ENCODE measurements at regions not wholly inside any gene's neighbourhood (a gene's known extent, or its start where the extent isn't known, plus 50 kb on each side); places are given as distances from the start of the nearest gene placed in this dataset.
A peak's percentile ranks its signal among the peaks of the same experiment; 100 is the strongest.
"Not testable (repeated sequence)": the region's sequence is repeated elsewhere in the genome, so short reads cannot be mapped to it uniquely, and the experiment has no call there.

DNA sequence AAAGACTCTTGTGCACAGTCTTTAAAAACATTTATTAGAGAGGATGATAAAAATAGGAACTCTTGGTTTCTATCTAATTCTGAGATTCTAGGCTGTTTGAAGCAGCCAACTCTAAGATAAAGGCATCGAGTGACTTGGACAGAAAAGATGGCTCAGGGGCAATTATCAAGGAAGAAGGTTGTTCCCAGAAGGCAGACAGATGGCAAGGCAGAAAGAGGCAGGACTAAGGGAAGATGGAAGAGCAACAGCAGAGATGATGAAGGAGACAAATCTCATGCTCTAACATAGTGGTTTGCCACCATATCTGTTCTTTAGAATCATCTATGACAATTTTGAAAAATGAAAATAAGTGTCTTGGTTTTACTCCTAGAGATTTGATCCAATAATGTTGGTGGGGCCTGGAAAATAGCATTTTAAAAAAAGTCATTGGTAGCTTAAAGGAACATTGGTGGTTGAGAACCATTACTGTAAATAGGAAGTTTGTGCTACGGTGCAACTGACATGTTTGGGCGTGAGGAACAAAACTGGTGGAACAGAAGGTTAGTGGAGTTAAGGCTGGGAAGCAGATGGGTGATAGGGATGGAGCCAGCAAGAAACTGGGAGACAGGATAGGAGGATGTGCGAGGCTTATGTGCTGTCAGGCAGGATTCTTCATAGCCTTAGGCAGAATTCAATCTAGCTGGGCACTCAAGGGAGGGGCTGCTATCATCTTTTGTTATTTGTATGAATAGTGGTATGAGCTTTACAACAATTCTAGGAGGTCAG, 751.1 kb downstream of the DHX35 start:
- Mint-ChIP-seq H3K27me3 (ENCODE audit: low read depth) (no peaks in the 10 kb centered on the region), H3K36me3 (no peaks in the 10 kb centered on the region), H3K4me3 (no peak overlapping the region), H3K9me3 (peaks cover 9% of the 10 kb centered on the region), H3K4me1 (no peaks in the 10 kb centered on the region), H3K27ac (no peak overlapping the region)
- DNase-seq (ENCODE audit: low spot score in 2 of 2, unreplicated experiment in 2 of 2): no peak
- TF ChIP-seq, protein P1, sequence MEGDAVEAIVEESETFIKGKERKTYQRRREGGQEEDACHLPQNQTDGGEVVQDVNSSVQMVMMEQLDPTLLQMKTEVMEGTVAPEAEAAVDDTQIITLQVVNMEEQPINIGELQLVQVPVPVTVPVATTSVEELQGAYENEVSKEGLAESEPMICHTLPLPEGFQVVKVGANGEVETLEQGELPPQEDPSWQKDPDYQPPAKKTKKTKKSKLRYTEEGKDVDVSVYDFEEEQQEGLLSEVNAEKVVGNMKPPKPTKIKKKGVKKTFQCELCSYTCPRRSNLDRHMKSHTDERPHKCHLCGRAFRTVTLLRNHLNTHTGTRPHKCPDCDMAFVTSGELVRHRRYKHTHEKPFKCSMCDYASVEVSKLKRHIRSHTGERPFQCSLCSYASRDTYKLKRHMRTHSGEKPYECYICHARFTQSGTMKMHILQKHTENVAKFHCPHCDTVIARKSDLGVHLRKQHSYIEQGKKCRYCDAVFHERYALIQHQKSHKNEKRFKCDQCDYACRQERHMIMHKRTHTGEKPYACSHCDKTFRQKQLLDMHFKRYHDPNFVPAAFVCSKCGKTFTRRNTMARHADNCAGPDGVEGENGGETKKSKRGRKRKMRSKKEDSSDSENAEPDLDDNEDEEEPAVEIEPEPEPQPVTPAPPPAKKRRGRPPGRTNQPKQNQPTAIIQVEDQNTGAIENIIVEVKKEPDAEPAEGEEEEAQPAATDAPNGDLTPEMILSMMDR (IDR thresholded peaks at IDR 0.05; ENCODE audit: unreplicated experiment): no peak

DNA sequence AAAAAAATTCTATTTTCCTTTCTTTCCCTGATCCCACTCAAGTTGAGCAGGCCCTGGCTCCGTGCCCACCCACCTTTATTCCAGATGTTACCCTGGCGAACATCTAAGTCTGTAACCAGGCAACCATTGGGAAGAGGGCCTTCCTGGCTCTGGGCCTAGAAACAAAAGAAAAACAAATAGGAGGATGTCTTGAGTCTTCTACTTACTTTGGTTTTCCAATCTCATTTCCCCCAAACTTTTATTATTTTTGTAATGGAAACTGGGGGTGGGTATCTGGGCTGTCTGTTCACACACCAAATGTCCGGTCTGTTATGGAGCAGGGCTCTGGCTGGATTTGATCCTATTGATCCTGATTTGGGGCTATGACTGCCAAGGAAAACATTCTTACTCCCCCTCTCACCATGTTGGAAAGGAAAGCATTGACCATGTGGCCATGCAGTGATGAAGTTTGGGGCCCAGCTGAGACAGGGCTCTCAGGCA, 744.1 kb downstream of the DHX35 start:
- Mint-ChIP-seq H3K9me3 (no peaks in the 10 kb centered on the region), H3K27me3 (ENCODE audit: low read depth) (peaks cover 2% of the 10 kb centered on the region)
- TF ChIP-seq, protein P1 (IDR thresholded peaks at IDR 0.05; ENCODE audit: unreplicated experiment): no peak

DNA sequence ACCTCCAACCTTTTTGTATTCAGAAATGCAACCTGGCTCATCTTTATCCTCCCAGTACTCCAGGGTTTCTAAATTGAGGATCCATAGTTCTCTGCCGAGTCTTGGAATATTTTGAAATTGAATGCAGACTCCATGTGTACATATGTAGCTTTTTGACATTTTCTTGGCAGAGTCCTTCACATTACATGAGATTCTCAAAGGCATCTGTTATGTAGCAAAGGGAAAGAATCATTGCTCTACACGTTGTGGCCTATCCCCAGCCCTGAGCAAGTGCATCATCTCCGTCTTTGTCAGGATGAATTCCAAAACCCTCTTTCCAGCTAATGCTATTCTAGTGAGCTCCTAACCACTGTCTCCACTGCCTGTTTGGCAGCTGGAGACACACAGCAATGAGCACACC, 742.9 kb downstream of the DHX35 start:
- Mint-ChIP-seq H3K36me3 (no peaks in the 10 kb centered on the region), H3K4me1 (peaks cover 6% of the 10 kb centered on the region), H3K4me3 (no peak overlapping the region), H3K27ac (no peak overlapping the region), H3K9me3 (no peaks in the 10 kb centered on the region), H3K27me3 (ENCODE audit: low read depth) (peaks cover 4% of the 10 kb centered on the region)
- DNase-seq (ENCODE audit: low spot score in 2 of 2, unreplicated experiment in 2 of 2): no peak
- TF ChIP-seq, protein P1 (IDR thresholded peaks at IDR 0.05; ENCODE audit: unreplicated experiment): no peak

More for the DNA sequence above, 744.1 kb downstream of the DHX35 start:
- H3K4me1 Mint-ChIP-seq: peaks cover 6% of the 10 kb centered on the region
- H3K4me3 Mint-ChIP-seq: no peak overlapping the region
- no peak overlapping the region for H3K27ac Mint-ChIP-seq
- H3K36me3 Mint-ChIP-seq: no peaks in the 10 kb centered on the region
- peak; percentile 24 to 48 for DNase-seq (ENCODE audit: low spot score in 2 of 2, unreplicated experiment in 2 of 2)

DNA sequence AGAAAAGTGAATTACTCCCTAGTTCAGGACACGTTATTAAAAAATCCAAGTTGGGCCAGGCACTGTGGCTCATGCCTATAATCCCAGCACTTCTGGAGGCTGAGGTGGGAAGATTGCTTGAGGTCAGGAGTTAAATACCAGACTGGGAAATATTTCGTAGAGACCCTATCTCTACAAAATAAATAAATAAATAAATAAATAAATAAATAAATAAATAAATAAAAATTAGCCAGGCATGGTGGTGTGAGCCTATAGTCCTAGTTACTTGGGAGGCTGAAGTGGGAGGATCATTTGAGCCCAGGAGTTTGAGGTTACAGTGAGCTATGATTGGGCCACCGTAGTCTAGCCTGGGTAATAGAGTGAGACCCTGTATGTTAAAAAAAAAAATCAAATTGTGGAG, 741.2 kb downstream of the DHX35 start:
- not testable (repeated sequence) for H3K9me3 Mint-ChIP-seq

DNA sequence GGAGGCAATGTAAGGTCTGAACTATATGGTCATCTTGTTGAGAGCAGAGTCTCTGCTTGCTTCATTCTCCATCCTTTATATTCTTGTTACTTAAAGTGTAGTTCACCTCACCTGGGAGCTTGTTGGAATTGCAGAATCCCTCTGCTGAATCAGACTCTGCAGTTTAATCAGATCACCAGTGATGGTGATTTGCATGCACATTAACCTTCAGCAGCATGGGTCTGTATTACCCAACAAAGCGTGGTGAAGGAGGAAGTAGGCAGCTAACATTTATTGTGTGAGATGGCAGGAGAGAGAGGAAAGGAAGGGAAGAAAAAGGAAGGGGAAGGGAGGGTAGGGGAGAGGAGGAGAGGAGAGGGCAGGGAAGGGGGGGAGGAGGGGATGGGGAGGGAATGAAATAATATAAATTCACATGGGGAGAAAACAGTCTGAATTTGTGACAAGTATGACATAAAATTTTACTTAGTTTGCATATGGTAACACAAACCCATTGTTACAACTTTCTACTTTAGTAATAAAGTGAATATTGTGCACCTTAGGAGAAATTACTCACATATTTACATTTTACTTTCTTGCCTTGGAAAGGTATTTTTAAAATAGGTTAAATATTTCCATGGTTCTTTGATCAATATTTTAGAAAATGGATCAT, 740.7 kb downstream of the DHX35 start:
- no peak for DNase-seq (ENCODE audit: low spot score in 2 of 2, unreplicated experiment in 2 of 2)
- no peaks in the 10 kb centered on the region for H3K9me3 Mint-ChIP-seq
- no peak overlapping the region for H3K4me3 Mint-ChIP-seq
- H3K4me1 Mint-ChIP-seq: peaks cover 6% of the 10 kb centered on the region
- H3K36me3 Mint-ChIP-seq: no peaks in the 10 kb centered on the region
- TF ChIP-seq, protein P1 (IDR thresholded peaks at IDR 0.05; ENCODE audit: unreplicated experiment): no peak
- H3K27ac Mint-ChIP-seq: no peak overlapping the region
- peaks cover 4% of the 10 kb centered on the region for H3K27me3 Mint-ChIP-seq (ENCODE audit: low read depth)

More for the DNA sequence above, 741.2 kb downstream of the DHX35 start:
- H3K4me1 Mint-ChIP-seq; H3K27me3 Mint-ChIP-seq (ENCODE audit: low read depth); DNase-seq (ENCODE audit: low spot score in 2 of 2, unreplicated experiment in 2 of 2); H3K4me3 Mint-ChIP-seq; H3K36me3 Mint-ChIP-seq; H3K27ac Mint-ChIP-seq: not testable (repeated sequence)

DNA sequence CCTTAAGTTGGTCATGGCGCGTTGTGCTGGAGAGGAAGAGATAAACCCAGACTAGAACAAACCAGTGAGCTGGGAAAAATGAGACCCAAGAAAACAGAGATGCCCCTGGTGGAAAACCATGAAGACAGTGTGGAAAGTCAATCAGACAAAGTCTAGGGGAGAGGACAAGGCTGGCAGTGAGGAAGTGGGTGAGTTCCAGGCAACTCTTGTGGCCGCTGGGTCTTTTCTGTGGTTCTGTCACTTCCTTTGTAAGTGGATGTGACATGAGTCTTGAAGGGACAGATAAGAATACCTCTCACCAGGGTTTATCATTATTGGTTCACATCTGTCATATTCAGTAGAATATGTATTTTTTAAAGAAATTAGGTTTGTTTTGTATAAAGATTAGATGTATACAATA, 738.4 kb downstream of the DHX35 start:
- Mint-ChIP-seq H3K4me3 (no peak overlapping the region), H3K9me3 (no peaks in the 10 kb centered on the region), H3K4me1 (peaks cover 6% of the 10 kb centered on the region), H3K27ac (no peak overlapping the region), H3K27me3 (ENCODE audit: low read depth) (peaks cover 4% of the 10 kb centered on the region), H3K36me3 (no peaks in the 10 kb centered on the region)
- TF ChIP-seq, protein P1 (IDR thresholded peaks at IDR 0.05; ENCODE audit: unreplicated experiment): no peak
- no peak for DNase-seq (ENCODE audit: low spot score in 2 of 2, unreplicated experiment in 2 of 2)

Data from mesothelial cell of epicardium (in vitro differentiated cells).